ENCODE measurements at regions not wholly inside any gene's neighbourhood (a gene's known extent, or its start where the extent isn't known, plus 50 kb on each side); places are given as distances from the start of the nearest gene placed in this dataset.

DNA sequence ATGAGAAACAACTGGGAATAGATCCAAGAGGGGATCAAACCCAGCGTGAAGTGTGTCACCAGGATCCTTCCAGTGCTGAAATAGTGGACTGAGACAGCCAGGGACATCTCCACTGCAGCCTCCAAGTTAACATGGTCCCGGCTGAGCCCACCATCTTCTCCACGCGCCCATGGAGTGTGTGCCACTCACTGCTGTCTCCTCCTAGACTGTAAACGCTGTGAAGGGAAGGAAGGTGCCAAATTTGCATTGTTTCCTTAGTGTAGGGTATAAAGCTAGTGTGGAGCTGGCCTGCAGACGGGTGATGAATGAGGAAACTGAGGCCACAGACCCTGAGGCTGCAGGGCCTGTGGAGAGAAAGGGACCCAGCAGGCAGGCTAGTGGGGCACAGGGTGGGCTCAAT lies 183.6 kb downstream of the FOXD2 start:
- H3K79me2 ChIP-seq (ENCODE audit: insufficient read depth, low read length) = no peaks in the 10 kb centered on the region
- no peak overlapping the region for H2AK5ac ChIP-seq (ENCODE audit: insufficient read length, low read length)
- no peaks in the 10 kb centered on the region; the same call in 1 of the 2 replicates for H3K27me3 ChIP-seq (ENCODE audit: insufficient read depth, low read length)
- Mint-ChIP-seq H3K27me3 (ENCODE audit: low read depth) (peaks cover 51% of the 10 kb centered on the region), H3K4me3 (no peak overlapping the region), H3K4me1 (peaks cover 3 to 8% of the 10 kb centered on the region in 2 experiments; a peak in 2 of 4 replicates), H3K9me3 (no peaks in the 10 kb centered on the region), H3K36me3 (ENCODE audit: insufficient read depth in 1 of 3, low read depth in 3 of 3) (no peaks in the 10 kb centered on the region), H3K27ac (no peak overlapping the region)
- H3K23ac ChIP-seq (ENCODE audit: insufficient read length, low read depth, low read length) = no peak overlapping the region
- DNase-seq = no peak
- H3K4ac ChIP-seq (ENCODE audit: low read depth, low read length) = no peak overlapping the region
- no peak overlapping the region for H3K14ac ChIP-seq (ENCODE audit: insufficient read depth, low read length)
- no peak overlapping the region for H2BK120ac ChIP-seq (ENCODE audit: low read depth, low read length, poor library complexity, severe bottlenecking)
- H2BK12ac ChIP-seq (ENCODE audit: insufficient read length, low read depth, low read length) = no peak overlapping the region
- no peaks in the 10 kb centered on the region for H3K9me3 ChIP-seq (ENCODE audit: control insufficient read depth, low read depth, low read length)
- no peak overlapping the region for H3K56ac ChIP-seq (ENCODE audit: insufficient read length, low read depth, low read length)
- H2BK15ac ChIP-seq (ENCODE audit: low read depth, low read length) = no peak overlapping the region
- no peak overlapping the region for H3T11ph ChIP-seq (ENCODE audit: low read length)
- no peak overlapping the region for H2AFZ ChIP-seq (ENCODE audit: low read length)
- no peak overlapping the region for H3K27ac ChIP-seq (ENCODE audit: insufficient read length, low read depth, low read length)
- H3K23me2 ChIP-seq (ENCODE audit: insufficient read length, low read depth, low read length, poor library complexity, severe bottlenecking) = no peaks in the 10 kb centered on the region
- no peak overlapping the region for H3K9ac ChIP-seq (ENCODE audit: extremely low read depth, insufficient read length, low read length)
- no peak overlapping the region for H4K5ac ChIP-seq (ENCODE audit: insufficient read length, low read depth, low read length)
- no peak overlapping the region for H4K8ac ChIP-seq (replicated peaks; ENCODE audit: insufficient read length, low read depth, low read length)
- no peaks in the 10 kb centered on the region for H3K4me1 ChIP-seq (ENCODE audit: insufficient read depth, low read length)
- H4K91ac ChIP-seq (ENCODE audit: insufficient read length, low read depth, low read length) = no peak overlapping the region
- H3K4me2 ChIP-seq (ENCODE audit: insufficient read depth, insufficient read length, low read length) = no peak overlapping the region
- TF ChIP-seq, protein P1, sequence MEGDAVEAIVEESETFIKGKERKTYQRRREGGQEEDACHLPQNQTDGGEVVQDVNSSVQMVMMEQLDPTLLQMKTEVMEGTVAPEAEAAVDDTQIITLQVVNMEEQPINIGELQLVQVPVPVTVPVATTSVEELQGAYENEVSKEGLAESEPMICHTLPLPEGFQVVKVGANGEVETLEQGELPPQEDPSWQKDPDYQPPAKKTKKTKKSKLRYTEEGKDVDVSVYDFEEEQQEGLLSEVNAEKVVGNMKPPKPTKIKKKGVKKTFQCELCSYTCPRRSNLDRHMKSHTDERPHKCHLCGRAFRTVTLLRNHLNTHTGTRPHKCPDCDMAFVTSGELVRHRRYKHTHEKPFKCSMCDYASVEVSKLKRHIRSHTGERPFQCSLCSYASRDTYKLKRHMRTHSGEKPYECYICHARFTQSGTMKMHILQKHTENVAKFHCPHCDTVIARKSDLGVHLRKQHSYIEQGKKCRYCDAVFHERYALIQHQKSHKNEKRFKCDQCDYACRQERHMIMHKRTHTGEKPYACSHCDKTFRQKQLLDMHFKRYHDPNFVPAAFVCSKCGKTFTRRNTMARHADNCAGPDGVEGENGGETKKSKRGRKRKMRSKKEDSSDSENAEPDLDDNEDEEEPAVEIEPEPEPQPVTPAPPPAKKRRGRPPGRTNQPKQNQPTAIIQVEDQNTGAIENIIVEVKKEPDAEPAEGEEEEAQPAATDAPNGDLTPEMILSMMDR (conservative IDR thresholded peaks at IDR 0.05) = no peak
- H2BK5ac ChIP-seq (ENCODE audit: insufficient read length, low read length) = no peak overlapping the region
- H2BK20ac ChIP-seq (ENCODE audit: low read depth, low read length, poor library complexity, severe bottlenecking) = no peak overlapping the region
- WGBS (ENCODE audit: extremely low coverage, insufficient read length, low lambda C conversion rate) = no CpG with 5 or more reads among the region's 6 CpGs
- no peak overlapping the region for H3K18ac ChIP-seq (ENCODE audit: insufficient read length, low read depth, low read length)
- H3K79me1 ChIP-seq (ENCODE audit: insufficient read depth, low read depth, low read length, poor library complexity, severe bottlenecking) = no peaks in the 10 kb centered on the region
- no peaks in the 10 kb centered on the region for H4K20me1 ChIP-seq (ENCODE audit: control insufficient read depth, insufficient read depth, insufficient read length)

Measured in H9 (cell line).